HG03432 (cell line): ENCODE measurements at regions not wholly inside any gene's neighbourhood (a gene's known extent, or its start where the extent isn't known, plus 50 kb on each side); places are given as distances from the start of the nearest gene placed in this dataset.

Source experiments
- ATAC-seq: cut with Tn5 transposase; IDR thresholded peaks from one replicate; pipeline ENCODE4 v1.9.1; 2021; ENCODE audit warnings: mild to moderate bottlenecking, moderate library complexity; ENCODE audit not compliant: unreplicated experiment

DNA sequence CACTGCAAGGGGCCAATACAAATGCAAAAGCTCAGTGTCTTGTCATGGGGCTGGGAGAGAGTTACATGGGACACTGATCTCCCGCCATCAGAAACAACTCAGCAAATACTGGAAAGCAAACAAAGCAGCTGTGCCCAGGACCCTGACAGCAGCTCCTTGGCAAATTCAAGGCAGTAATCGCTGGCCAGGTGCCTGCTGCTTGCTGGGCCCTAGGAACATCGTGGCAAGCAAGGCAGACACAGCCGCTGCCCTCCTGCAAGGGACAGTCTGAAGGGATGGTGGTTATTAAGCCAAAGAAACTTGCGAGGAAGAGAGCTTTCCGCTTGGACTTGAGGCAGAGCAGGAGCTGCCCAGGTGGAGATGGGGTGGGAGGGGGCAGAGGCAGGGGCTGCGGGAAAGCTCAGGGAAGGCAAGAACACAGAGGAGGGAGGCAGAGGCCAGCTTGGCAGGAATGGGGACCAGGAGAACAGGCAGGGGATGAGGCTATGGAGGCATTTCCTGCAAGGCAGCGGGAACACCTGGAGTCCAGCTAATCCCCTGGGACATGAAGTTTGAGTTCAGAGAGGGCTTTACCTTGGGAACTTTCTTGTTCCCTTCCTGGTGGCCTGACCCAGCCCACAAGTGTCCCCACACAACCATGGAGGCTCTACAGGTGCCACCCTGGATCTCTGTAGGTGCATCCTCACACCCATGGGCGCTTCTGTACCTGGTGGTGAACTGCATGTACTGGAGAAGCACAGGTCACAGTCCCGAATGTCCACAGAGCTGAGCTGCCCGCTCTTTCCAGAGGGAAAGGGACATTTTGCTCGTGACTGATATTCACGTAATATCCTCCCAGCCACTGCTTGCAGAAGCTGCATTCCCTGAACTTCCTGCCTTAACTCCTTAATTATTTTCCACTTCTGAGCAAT, 78.7 kb upstream of the ATP2B2 start:
- no peak for ATAC-seq

DNA sequence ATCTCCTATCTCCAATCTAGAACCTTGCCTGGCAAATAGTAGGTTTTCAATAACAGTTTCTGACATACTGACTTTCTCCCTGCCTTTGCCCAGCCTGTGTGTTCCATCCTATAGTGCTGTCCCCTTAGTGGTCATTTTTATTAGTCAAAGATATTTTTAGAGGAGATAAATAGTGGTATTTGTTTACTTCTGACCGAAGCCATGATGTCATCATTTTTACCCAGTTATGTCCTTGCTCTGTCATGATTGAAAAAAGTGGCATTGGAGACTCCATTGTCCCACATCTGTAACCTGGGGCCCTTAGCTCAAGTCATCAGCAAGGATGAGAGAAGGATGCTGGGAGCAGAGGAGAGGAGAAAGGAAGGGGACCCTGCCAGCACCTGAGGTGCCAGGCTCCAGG, 80.6 kb upstream of the ATP2B2 start:
- ATAC-seq: no peak

DNA sequence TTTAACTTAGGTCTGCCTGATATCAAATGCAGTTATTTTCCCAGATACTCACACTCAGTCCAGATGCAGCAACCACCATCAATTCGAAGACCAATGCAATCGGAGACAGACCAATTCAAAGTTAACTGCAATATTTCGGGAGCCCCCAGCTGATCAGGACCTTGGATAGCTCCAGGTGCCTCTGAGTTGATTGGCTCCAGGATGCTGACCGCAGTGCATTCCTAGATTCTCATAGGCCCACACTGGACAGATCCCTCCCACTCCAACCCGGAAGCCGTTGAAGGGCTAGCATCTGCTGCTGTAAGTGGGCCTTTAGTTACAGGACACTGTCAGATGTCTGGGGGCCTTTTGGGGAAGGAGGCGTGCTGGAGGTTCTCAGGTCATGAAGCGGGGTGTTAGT, 89.5 kb upstream of the ATP2B2 start:
- ATAC-seq: no peak

DNA sequence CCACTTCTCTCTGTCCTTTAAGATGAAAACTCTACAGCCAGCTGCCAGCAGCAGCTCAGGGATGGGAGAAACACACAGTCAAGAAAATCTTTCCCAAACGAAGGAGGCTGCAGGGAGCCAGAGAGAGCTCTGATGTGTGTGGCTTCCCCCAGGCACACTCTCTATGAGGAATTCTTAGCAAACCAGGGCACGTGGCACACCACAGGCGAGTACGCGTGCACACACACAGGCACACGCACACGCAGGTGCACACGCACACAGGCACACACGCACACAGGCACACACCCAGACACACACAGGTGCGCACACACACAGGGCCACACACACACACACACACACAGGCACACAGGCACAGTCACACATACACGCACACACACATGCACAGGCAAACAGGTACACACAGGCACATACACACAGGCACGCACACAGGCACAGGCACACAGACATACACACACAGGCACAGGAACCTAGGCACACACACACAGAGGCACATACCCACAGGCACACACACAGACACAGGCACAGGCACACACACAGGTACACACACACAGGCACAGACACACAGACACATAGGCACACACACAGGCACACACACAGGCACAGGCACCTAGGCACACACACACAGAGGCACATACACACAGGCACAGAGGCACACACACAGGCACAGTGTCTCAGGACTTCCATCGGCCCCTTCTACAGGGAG, 91.5 kb upstream of the ATP2B2 start:
- no peak for ATAC-seq

DNA sequence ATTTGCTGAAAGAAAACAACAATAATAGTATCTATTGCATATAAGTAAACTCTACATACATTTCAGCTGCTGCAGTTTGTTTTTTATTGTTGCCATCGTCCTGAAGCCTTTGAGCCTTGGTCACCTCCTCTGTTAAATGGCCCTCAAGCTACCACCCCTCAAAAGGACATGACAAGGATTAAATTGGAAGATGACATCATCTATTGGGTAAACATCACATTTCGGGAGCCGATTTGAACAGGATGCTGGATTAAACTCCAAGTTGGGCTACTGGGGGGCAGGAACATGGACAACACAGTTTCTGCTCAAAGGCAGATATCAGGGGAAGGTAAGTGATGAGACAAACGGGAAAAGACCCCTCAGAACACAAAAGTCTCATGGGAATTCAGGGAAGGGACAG, 92.3 kb upstream of the ATP2B2 start:
- no peak for ATAC-seq

DNA sequence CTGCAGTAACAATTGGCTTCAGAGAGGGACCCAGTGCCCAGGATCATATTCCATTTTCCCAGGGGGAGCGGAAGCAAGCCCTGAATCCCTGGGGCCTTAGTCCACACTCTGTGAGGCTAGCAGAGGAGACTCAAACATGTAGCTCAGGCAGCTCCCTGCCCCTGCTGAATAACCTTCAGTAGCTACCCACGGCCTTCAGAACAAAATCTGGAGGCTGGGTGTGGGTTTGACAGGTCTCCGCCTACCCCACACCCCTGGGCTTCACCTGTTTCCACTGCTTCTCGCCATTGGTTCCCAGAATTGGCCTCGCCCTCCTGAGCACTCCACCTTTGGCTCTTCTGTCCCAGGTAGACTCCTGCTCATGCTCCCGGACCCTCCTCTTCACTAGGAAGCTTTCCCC, 93.6 kb upstream of the ATP2B2 start:
- no peak for ATAC-seq

DNA sequence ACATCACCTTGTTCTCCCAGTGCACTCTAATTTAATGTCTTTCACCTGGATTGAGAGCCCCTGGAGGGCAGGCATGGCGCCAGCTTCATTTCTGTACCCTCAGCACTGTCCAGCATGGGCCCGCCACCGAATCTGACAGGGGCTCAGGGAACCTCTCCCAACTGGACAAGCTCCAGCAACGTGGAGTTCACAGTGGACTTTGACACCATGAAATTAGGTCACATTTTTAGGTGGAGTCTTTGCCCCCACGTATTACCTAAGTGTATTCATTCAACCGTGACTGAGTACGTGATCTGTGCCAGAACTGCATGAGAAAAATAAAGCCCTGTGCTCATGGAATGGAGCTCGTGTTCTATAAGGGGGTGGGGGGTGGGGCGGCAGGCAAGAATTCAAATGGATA, 94.1 kb upstream of the ATP2B2 start:
- ATAC-seq: no peak

DNA sequence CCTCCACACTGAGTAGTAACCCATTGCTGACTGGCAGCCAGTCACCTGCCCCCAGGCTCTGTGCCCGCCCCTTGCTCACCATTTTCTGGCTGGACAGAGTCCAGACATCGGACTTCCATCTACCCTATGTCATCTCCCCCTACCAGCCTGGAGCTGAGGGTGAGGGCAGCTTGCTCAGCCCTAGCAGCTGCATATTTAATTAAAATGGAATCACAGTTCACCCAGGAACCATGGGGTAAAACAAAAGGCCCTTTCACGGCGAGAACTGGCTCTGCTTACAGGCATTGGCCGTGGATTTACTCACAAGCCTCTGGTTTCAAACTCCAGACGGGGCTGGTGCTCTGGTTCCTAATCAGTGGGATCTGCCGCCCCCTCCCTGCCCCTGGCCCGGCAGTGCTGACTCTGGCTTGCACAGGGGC, 94.9 kb upstream of the ATP2B2 start:
- no peak for ATAC-seq

DNA sequence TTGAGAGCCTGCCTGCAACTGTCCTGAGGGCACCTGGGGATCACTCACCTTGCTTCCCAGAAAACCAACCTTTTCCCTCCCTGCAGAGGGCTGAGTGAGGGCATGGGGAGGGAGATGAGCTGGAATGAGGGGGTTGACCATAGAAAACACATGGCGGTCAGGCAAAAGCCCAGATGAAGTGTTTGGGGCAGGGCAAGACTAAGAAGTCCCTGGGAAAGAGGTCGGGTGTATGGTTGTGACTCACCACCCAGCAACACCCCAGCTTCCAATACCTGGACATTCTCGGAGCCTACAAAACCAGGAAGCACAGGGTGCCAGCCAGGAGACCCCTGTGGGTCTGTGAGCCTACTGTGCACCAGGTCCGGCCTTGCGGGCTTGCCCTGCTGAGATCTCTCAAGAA, 95.3 kb upstream of the ATP2B2 start:
- ATAC-seq: no peak

DNA sequence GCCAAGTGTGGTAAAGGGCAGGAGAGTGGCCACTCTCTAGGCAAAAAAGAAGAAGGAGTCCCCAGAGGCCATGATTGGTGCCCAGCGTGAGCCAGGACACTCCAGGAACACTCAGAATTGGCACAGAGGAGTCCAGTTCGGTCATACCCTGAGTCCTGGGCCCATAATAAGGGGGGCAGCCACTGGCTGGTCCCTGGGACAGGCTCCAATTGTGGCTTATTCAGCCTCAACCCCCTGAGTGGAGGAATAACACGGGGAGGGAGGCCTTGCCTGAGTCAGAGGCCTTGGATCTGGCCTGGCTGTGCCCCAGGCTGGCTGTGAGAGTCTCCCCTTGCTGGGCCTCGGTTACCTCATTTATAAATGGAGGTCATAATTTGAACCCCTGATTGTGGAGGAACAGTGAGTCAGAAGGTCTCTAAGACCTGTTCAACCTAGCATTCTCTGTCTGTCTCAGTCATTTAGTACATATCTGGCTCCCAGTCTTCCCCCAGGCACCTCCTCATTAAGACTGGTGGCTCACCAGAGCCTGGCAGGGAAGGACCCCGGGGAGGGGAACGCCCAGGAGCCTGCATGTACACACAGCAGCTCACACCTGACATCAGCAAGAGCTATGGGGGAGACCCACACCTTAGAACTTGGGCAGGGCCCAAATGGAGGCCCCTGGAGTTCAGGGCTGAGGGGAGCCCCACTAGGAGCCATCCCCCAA, 95.9 kb upstream of the ATP2B2 start:
- no peak for ATAC-seq

DNA sequence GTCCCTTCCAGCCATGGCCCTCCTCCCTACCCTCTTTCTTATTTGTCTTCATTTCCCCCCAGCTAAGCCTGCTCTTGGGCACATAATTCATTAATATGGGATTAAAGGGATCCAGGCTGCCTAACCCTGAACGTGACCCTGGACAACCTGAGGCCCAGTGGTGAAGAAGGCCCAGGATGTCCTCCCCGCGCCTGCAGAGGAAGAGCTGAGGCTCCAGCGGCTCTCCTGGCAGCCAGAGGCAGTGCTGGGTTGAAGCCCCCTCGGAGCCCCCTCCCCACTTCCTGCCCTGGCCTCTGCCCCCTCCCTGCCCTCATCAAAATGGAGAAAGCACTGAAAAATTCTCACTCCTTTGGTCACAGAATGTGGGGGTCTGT, 96.5 kb upstream of the ATP2B2 start:
- no peak for ATAC-seq

DNA sequence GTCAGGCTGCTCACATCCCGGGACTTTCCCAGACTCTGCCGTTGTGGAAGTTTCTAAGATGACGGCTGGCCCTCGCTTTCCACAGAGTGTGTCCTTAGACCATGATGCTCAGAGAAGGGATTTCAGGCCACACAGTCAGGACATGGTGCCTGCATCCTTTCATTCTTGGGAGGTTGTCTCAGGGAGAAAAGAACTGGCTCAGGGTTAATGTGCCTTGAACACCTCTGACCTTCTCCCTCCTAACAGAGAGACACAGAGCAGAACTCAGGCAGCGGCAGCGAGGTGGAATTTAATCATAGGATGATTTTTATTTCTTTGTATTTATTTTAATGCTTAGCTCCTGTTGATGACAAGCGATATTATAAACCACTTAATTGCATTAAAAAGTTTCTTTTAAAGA, 96.9 kb upstream of the ATP2B2 start:
- ATAC-seq: no peak

DNA sequence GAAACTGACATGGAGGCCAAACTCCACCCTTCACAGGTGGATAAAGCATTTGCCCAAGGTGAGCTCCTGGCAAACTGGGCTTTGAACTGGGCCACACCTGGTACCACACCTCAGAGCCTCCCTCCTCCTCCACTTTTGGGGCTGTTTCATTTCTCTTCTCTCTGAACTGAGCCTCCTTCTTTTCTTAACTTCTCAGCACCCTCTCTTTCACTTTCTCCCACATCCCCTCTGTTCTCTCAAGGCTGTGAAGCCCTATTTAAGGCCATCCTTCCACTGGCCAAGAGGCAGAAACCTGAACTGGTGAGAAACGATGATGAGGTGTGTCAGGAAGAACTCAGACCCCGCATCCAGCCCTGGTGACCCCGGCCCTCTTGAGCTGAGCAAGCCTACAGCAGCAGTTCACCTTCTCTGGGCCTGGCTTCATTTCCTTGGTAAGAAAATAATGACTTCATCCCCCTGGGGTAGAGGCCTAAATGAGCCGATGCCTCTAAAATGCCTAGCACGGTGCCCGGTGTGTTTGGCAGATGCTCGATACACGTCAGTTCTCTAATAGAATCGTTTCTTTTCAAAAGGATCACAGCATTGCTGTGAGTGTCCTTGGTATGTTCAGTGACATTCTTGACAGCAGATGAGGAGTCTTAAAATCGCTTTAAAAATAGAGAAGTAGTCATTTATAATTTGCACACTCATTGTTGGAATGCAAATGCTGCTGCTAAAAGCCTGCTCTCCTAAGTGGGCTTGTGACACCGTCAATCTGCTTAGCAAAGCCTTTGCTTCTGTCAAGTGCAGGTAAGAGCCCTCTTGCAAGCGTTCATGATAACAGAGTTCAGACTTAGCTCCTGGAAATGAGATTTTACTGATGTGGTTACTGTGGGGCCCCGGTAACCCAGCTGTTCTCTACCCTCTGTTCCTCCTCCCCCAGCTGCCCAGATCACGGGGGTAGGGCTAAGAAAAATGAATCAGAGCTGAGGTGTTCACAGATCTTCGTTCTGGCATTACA, 97.7 kb upstream of the ATP2B2 start:
- peak; percentile 43 for ATAC-seq

DNA sequence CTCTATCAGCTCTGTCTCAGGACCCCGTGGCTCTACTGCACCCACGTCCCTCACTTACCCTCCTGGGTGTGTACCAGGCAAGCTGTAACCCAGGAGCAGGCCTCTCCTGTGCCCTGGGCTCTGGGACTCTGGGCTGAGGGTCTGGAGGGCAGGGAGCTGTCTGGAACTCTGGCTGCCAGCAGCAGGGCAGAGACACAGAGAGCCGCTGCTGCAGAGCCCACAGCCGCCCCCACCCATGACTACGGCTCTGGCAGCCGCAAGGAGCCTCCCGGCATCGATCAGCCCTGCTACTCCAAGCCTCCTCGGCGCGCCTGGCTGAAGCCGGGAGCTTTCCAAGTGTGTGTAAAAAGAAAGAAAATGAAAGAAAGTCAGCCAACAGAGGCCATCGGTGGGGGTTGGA, 103.7 kb upstream of the ATP2B2 start:
- ATAC-seq: no peak

DNA sequence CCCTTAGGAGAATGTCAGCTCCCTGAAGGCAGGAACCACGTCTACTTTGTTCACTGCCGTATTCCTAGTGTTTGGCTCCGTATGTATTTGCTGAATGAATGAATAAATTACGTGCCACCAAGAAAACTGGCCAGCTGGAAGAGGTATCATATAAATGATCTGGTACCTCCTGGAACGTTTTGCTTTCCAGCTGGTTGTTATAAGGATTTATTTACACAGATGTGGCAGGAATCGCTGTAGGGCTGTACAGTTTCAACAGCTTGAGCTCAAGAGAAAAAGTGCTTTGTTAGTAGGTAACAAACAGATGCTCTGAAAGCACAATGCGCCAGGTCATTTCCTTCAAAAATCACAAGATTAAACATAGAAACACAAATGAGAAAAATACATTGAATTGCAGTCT, 108.8 kb upstream of the ATP2B2 start:
- no peak for ATAC-seq

DNA sequence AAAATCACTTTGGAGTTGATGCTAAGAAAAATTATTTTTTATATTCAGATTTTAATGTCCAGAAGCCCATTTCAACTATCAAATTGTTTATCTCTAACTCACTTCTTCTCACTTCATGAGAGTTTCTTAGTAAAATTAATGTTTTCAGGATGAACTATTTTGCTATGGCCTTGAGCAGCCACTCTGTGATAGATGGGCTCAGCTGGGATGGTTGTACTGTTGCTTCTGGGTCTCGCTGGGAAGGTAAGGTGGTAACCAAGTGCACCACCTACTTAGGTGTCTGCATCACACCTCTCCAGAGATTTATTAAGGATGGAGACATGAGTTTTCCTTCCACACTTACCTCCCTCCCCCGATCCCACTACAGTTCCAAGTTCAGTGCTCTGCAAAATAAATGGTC, 110.3 kb upstream of the ATP2B2 start:
- no peak for ATAC-seq

DNA sequence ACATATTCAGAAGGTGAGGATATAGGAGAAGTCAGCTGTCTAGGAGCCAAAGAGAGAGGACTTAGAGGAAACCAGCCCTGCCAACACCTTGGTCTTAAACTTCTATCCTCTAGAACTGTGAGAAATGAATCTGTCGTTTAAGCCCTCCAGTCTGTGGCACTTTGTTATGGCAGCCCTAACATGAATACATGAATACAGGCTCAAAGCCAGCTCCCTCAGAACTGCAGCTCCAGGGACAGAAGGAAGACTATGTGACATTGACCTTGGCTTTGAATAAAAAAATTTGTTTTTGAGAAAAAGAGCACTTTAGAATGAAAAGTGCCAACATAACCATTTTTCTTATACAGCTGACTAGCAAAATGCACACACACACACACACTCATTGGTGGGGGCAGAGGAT, 110.9 kb upstream of the ATP2B2 start:
- no peak for ATAC-seq

DNA sequence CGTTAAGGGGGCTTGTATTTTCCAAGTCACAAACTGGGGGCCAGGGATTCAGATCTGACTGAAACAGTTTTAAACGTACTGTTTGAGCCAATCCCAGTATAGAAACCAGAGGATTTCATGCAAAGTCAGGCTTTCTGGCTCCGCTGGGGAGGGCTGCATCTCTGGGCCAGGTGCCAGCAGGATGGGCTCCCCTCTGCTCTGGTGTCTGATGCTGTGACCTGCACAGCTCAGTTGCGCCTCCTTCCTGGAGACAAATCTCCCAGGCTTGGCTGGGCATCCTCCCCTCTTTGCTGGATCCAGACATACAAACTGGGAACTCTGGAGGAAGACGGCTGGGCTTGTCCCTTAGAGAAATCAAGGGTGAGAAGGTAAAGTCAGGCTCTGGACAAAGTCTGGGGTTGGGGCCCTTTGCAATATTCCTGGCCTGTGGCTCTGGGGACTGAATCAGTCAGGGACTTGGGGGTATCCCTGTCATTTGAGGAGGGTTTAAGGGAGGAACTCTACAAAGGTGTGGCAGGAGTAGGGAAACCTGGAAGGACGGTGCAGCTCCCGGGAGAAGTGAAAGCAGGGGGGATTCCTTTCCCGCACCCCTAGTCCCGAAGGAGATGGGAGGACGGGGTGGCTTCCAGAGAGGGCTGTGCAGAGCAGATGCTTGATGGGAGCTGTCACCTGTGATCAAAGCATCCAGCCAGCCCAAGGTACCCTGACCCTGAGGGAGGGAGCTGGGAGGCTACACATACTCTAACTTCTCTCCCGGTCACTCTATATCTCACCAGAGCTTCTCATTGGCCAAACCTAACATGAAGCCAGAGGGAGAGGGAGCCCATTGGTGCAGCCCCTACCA, 114.8 kb upstream of the ATP2B2 start:
- no peak for ATAC-seq

DNA sequence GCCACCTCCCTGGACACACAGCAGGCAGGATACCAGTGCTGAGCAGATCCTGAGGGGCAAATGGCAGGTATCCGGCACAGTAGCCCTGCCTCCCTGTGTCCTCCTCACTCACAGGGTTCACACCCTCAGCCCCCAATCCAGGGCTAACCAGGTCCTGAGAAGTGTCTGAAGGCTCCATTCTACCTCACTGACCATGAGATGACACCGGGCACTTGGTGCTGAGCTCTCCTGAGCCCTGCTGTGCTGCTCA, 115.4 kb upstream of the ATP2B2 start:
- no peak for ATAC-seq
